Cardiac fibroblast (primary cell): ENCODE measurements at regions not wholly inside any gene's neighbourhood (a gene's known extent, or its start where the extent isn't known, plus 50 kb on each side); places are given as distances from the start of the nearest gene placed in this dataset.

Experiments used
- DNase-seq, 2 donors: peaks; one replicate each; pipeline versions ENCODE4 v3.0.0 to v3.0.0-alpha.2; 2010; ENCODE audit warnings: low read depth in 2 of 2
- H3K4me3 ChIP-seq, 2 donors: replicated peaks in 1 of 2; 1 replicate in 1 of 2; 2 replicates in 1 of 2; pipeline ENCODE4 v1.5.1; 2011; ENCODE audit warnings: low read depth in 2 of 2, low read length in 2 of 2, mild to moderate bottlenecking in 2 of 2, moderate library complexity in 1 of 2
- CTCF ChIP-seq: IDR thresholded peaks from one replicate; pipeline ENCODE4 v1.5.1; 2011; ENCODE audit warnings: low read depth, mild to moderate bottlenecking, low read length, inconsistent platforms

DNA sequence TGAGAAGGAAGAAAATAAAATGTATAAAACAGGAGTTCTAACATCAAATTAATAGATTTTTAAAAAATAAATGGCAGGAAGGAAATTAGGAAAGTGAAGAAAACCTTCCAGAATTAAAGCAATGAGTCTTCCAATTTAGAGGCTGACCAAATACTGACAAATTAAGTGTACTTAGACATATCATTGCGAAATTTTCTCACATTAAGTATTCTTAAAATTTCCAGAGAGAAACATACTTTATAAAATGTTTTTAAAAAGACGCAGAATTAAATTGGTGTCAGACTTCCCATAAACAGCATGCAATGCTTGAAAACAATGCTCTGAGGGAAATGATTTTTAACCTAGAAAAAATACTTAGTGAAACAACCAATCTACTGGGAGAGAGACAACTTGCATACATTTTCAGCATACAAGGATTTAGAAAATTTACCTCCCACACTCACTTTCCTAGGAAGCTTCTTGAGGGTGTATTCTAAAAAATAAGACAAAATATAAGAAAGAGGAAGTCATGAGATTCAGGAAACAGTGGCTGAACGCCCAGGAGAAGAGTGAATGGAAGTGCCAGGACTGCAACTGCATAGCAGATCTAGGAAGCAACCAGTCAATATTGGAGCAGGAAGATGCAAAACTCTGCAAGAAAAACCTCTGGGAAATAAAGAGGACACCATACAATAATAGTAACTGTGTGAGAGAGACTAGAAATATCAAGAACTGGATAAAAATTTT is 339.9 kb downstream of the ADCYAP1 start:
- DNase-seq, result no peak
- no peak overlapping the region for H3K4me3 ChIP-seq
- no peak for TF ChIP-seq CTCF

GRCh38 chr18:1246827-1247226 is 342.2 kb downstream of the ADCYAP1 start:
- no peak overlapping the region for H3K4me3 ChIP-seq
- no peak for DNase-seq
- TF ChIP-seq CTCF, result no peak

GRCh38 chr18:1252534-1252933 is 347.9 kb downstream of the ADCYAP1 start:
- H3K4me3 ChIP-seq, result no peak overlapping the region
- no peak for DNase-seq
- no peak for TF ChIP-seq CTCF

- no peak for DNase-seq
- TF ChIP-seq CTCF, result no peak
Measured at GRCh38 chr18:1252936-1253335, 348.3 kb downstream of the ADCYAP1 start.

DNA sequence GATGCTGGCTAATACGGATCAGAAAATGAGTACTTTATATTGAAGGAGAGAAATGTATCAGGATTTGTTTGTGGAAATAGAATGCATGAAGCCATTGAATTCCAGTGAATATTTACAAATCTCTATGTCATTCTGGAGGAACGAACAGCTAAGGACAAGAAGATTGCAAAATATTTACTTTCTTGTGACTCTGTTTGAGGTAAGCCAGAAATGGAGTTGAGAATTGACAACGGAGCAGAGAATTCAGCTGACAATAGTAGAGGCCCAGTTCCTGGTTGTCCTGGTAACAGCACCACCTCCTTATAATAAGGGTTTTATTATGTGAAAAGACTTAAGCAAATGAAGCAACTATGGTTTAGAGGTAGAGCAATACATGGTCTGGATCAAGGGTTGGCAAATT is 349.2 kb downstream of the ADCYAP1 start:
- DNase-seq, result no peak
- H3K4me3 ChIP-seq, result no peak overlapping the region
- no peak for TF ChIP-seq CTCF

More at GRCh38 chr18:1252936-1253335, 348.3 kb downstream of the ADCYAP1 start:
- H3K4me3 ChIP-seq, result no peak overlapping the region

- TF ChIP-seq CTCF, result no peak
- DNase-seq, result no peak
- H3K4me3 ChIP-seq, result no peak overlapping the region
Measured at GRCh38 chr18:1261054-1261453, 356.4 kb downstream of the ADCYAP1 start.

- DNase-seq, result no peak
- TF ChIP-seq CTCF, result no peak
Measured at GRCh38 chr18:1267021-1267420, 362.4 kb downstream of the ADCYAP1 start.

More at GRCh38 chr18:1267021-1267420, 362.4 kb downstream of the ADCYAP1 start:
- no peak overlapping the region for H3K4me3 ChIP-seq
